ENCODE measurements at regions not wholly inside any gene's neighbourhood (a gene's known extent, or its start where the extent isn't known, plus 50 kb on each side); places are given as distances from the start of the nearest gene placed in this dataset.
A peak's percentile ranks its signal among the peaks of the same experiment; 100 is the strongest.

- Histone ChIP-seq H3K27me3 (ENCODE audit: control insufficient read depth in 1 of 2, insufficient read depth in 2 of 2, low read length in 1 of 2) (no peaks in the 10 kb centered on the region), H3K4me3 (ENCODE audit: low read length in 2 of 2) (no peak overlapping the region), H3K36me3 (ENCODE audit: control insufficient read depth in 1 of 2, insufficient read depth in 2 of 2, low read length in 1 of 2) (no peaks in the 10 kb centered on the region), H3K9me3 (ENCODE audit: control insufficient read depth, low read length) (no peaks in the 10 kb centered on the region), H3K27ac (ENCODE audit: low read depth in 1 of 2, low read length in 2 of 2) (no peak overlapping the region), H3K4me1 (ENCODE audit: control insufficient read depth in 1 of 2, insufficient read depth in 2 of 2, low read length in 2 of 2) (peaks cover 0 to under 1% of the 10 kb centered on the region in 2 donors)
- DNase-seq: no peak
- intact Hi-C loops (cut with DNase I): no loop called here
- ATAC-seq (ENCODE audit: low FRiP score): no peak
- WGBS, 2 donors: 3 to 6% methylated on average over 2 of the region's 2 CpGs
These were observed 1123.2 kb downstream of the TBL1XR1 start for GRCh38 chr3:176074096-176074495.

- 63 to 90% methylated on average over 2 of the region's 2 CpGs for WGBS, 2 donors
- H3K36me3 ChIP-seq (ENCODE audit: control insufficient read depth in 1 of 2, insufficient read depth in 2 of 2, low read length in 1 of 2): no peaks in the 10 kb centered on the region
- intact Hi-C loops (cut with DNase I): no loop called here
- ATAC-seq (ENCODE audit: low FRiP score) (no peak), DNase-seq (no peak)
- no peaks in the 10 kb centered on the region for H3K9me3 ChIP-seq (ENCODE audit: control insufficient read depth, low read length)
- H3K27me3 ChIP-seq (ENCODE audit: control insufficient read depth in 1 of 2, insufficient read depth in 2 of 2, low read length in 1 of 2): no peaks in the 10 kb centered on the region
- no peaks in the 10 kb centered on the region for H3K4me1 ChIP-seq (ENCODE audit: control insufficient read depth in 1 of 2, insufficient read depth in 2 of 2, low read length in 2 of 2)
- H3K27ac ChIP-seq (ENCODE audit: low read depth in 1 of 2, low read length in 2 of 2): no peak overlapping the region
- no peak overlapping the region for H3K4me3 ChIP-seq (ENCODE audit: low read length in 2 of 2)
These were observed 1125.3 kb downstream of the TBL1XR1 start for GRCh38 chr3:176071943-176072342.

GRCh38 chr3:176068750-176069149 is 1128.5 kb downstream of the TBL1XR1 start:
- intact Hi-C loops (cut with DNase I): no loop called here
- no peaks in the 10 kb centered on the region for H3K4me1 ChIP-seq (ENCODE audit: control insufficient read depth in 1 of 2, insufficient read depth in 2 of 2, low read length in 2 of 2)
- peak; percentile 15 for ATAC-seq (ENCODE audit: low FRiP score)

GRCh38 chr3:176058856-176059255 is 1138.4 kb downstream of the TBL1XR1 start:
- no peaks in the 10 kb centered on the region for H3K36me3 ChIP-seq (ENCODE audit: control insufficient read depth in 1 of 2, insufficient read depth in 2 of 2, low read length in 1 of 2)
- no peaks in the 10 kb centered on the region for H3K27me3 ChIP-seq (ENCODE audit: control insufficient read depth in 1 of 2, insufficient read depth in 2 of 2, low read length in 1 of 2)
- H3K9me3 ChIP-seq (ENCODE audit: control insufficient read depth, low read length): no peaks in the 10 kb centered on the region
- no peaks in the 10 kb centered on the region for H3K4me1 ChIP-seq (ENCODE audit: control insufficient read depth in 1 of 2, insufficient read depth in 2 of 2, low read length in 2 of 2)
- no peak overlapping the region for H3K27ac ChIP-seq (ENCODE audit: low read depth in 1 of 2, low read length in 2 of 2)
- no peak for ATAC-seq (ENCODE audit: low FRiP score)
- intact Hi-C loops (cut with DNase I): no loop called here
- no peak overlapping the region for H3K4me3 ChIP-seq (ENCODE audit: low read length in 2 of 2)
- DNase-seq: no peak

More at GRCh38 chr3:176068750-176069149, 1128.5 kb downstream of the TBL1XR1 start:
- Histone ChIP-seq H3K9me3 (ENCODE audit: control insufficient read depth, low read length) (no peaks in the 10 kb centered on the region), H3K4me3 (ENCODE audit: low read length in 2 of 2) (no peak overlapping the region), H3K36me3 (ENCODE audit: control insufficient read depth in 1 of 2, insufficient read depth in 2 of 2, low read length in 1 of 2) (no peaks in the 10 kb centered on the region), H3K27me3 (ENCODE audit: control insufficient read depth in 1 of 2, insufficient read depth in 2 of 2, low read length in 1 of 2) (no peaks in the 10 kb centered on the region), H3K27ac (ENCODE audit: low read depth in 1 of 2, low read length in 2 of 2) (no peak overlapping the region)
- WGBS, 2 donors: 86 to 98% methylated on average over 6 of the region's 6 CpGs
- no peak for DNase-seq

- Histone ChIP-seq H3K4me3 (ENCODE audit: low read length in 2 of 2) (no peak overlapping the region), H3K4me1 (ENCODE audit: control insufficient read depth in 1 of 2, insufficient read depth in 2 of 2, low read length in 2 of 2) (no peaks in the 10 kb centered on the region), H3K27me3 (ENCODE audit: control insufficient read depth in 1 of 2, insufficient read depth in 2 of 2, low read length in 1 of 2) (no peaks in the 10 kb centered on the region), H3K9me3 (ENCODE audit: control insufficient read depth, low read length) (no peaks in the 10 kb centered on the region), H3K27ac (ENCODE audit: low read depth in 1 of 2, low read length in 2 of 2) (no peak overlapping the region), H3K36me3 (ENCODE audit: control insufficient read depth in 1 of 2, insufficient read depth in 2 of 2, low read length in 1 of 2) (no peaks in the 10 kb centered on the region)
- WGBS, 2 donors: 95% methylated on average over 6 of the region's 6 CpGs
- intact Hi-C loops (cut with DNase I): no loop called here
- ATAC-seq (ENCODE audit: low FRiP score) (no peak), DNase-seq (no peak)
These were observed 1141.4 kb downstream of the TBL1XR1 start for GRCh38 chr3:176055836-176056235.

- no peak for DNase-seq
- no peak overlapping the region for H3K4me3 ChIP-seq (ENCODE audit: low read length in 2 of 2)
- no peaks in the 10 kb centered on the region for H3K27me3 ChIP-seq (ENCODE audit: control insufficient read depth in 1 of 2, insufficient read depth in 2 of 2, low read length in 1 of 2)
- H3K9me3 ChIP-seq (ENCODE audit: control insufficient read depth, low read length): no peaks in the 10 kb centered on the region
- ATAC-seq (ENCODE audit: low FRiP score): no peak
- H3K4me1 ChIP-seq (ENCODE audit: control insufficient read depth in 1 of 2, insufficient read depth in 2 of 2, low read length in 2 of 2): no peaks in the 10 kb centered on the region
- H3K36me3 ChIP-seq (ENCODE audit: control insufficient read depth in 1 of 2, insufficient read depth in 2 of 2, low read length in 1 of 2): no peaks in the 10 kb centered on the region
- WGBS, 2 donors: 54 to 60% methylated on average over 7 of the region's 7 CpGs
- no peak overlapping the region for H3K27ac ChIP-seq (ENCODE audit: low read depth in 1 of 2, low read length in 2 of 2)
- intact Hi-C loops (cut with DNase I): no loop called here
These were observed 1145.5 kb downstream of the TBL1XR1 start for GRCh38 chr3:176051766-176052165.

- WGBS, 2 donors: 95 to 97% methylated on average over 2 of the region's 2 CpGs
- no peak for DNase-seq
- no peak for ATAC-seq (ENCODE audit: low FRiP score)
- H3K27ac ChIP-seq (ENCODE audit: low read depth in 1 of 2, low read length in 2 of 2): no peak overlapping the region
- no peaks in the 10 kb centered on the region for H3K36me3 ChIP-seq (ENCODE audit: control insufficient read depth in 1 of 2, insufficient read depth in 2 of 2, low read length in 1 of 2)
- H3K4me1 ChIP-seq (ENCODE audit: control insufficient read depth in 1 of 2, insufficient read depth in 2 of 2, low read length in 2 of 2): no peaks in the 10 kb centered on the region
- no peak overlapping the region for H3K4me3 ChIP-seq (ENCODE audit: low read length in 2 of 2)
- H3K27me3 ChIP-seq (ENCODE audit: control insufficient read depth in 1 of 2, insufficient read depth in 2 of 2, low read length in 1 of 2): no peaks in the 10 kb centered on the region
- intact Hi-C loops (cut with DNase I): no loop called here
- H3K9me3 ChIP-seq (ENCODE audit: control insufficient read depth, low read length): no peaks in the 10 kb centered on the region
These were observed 1150.6 kb downstream of the TBL1XR1 start for GRCh38 chr3:176046703-176047102.

GRCh38 chr3:176041812-176042211 is 1155.5 kb downstream of the TBL1XR1 start:
- no peaks in the 10 kb centered on the region for H3K27me3 ChIP-seq (ENCODE audit: control insufficient read depth in 1 of 2, insufficient read depth in 2 of 2, low read length in 1 of 2)
- WGBS, 2 donors: 65 to 75% methylated on average over 2 of the region's 2 CpGs
- no peaks in the 10 kb centered on the region for H3K36me3 ChIP-seq (ENCODE audit: control insufficient read depth in 1 of 2, insufficient read depth in 2 of 2, low read length in 1 of 2)
- no peak for ATAC-seq (ENCODE audit: low FRiP score)
- no peak for DNase-seq
- no peak overlapping the region for H3K4me3 ChIP-seq (ENCODE audit: low read length in 2 of 2)
- no peaks in the 10 kb centered on the region for H3K9me3 ChIP-seq (ENCODE audit: control insufficient read depth, low read length)
- intact Hi-C loops (cut with DNase I): no loop called here
- no peaks in the 10 kb centered on the region for H3K4me1 ChIP-seq (ENCODE audit: control insufficient read depth in 1 of 2, insufficient read depth in 2 of 2, low read length in 2 of 2)
- H3K27ac ChIP-seq (ENCODE audit: low read depth in 1 of 2, low read length in 2 of 2): no peak overlapping the region

- Histone ChIP-seq H3K27ac (ENCODE audit: low read depth in 1 of 2, low read length in 2 of 2) (no peak overlapping the region), H3K9me3 (ENCODE audit: control insufficient read depth, low read length) (no peaks in the 10 kb centered on the region), H3K27me3 (ENCODE audit: control insufficient read depth in 1 of 2, insufficient read depth in 2 of 2, low read length in 1 of 2) (no peaks in the 10 kb centered on the region), H3K36me3 (ENCODE audit: control insufficient read depth in 1 of 2, insufficient read depth in 2 of 2, low read length in 1 of 2) (no peaks in the 10 kb centered on the region), H3K4me3 (ENCODE audit: low read length in 2 of 2) (no peak overlapping the region), H3K4me1 (ENCODE audit: control insufficient read depth in 1 of 2, insufficient read depth in 2 of 2, low read length in 2 of 2) (no peaks in the 10 kb centered on the region)
- ATAC-seq (ENCODE audit: low FRiP score) (no peak), DNase-seq (no peak)
- WGBS, 2 donors: 97% methylated on average over 4 of the region's 4 CpGs
- intact Hi-C loops (cut with DNase I): no loop called here
These were observed 1156.1 kb downstream of the TBL1XR1 start for GRCh38 chr3:176041185-176041584.

Data from aorta (tissue), 5 donors.